Liver (tissue), 8 donors: ENCODE measurements at regions not wholly inside any gene's neighbourhood (a gene's known extent, or its start where the extent isn't known, plus 50 kb on each side); places are given as distances from the start of the nearest gene placed in this dataset.

Experiments used
- DNase-seq: peaks from one replicate; pipeline ENCODE4 v3.0.0-alpha.2; 2017; ENCODE audit warnings: low spot score
- H3K27ac ChIP-seq, 2 donors: one replicate each; pipeline ENCODE4 v1.7.0; 2013; ENCODE audit warnings: inconsistent platforms in 2 of 2, low read length in 2 of 2, control low read depth in 1 of 2, low read depth in 1 of 2, mild to moderate bottlenecking in 1 of 2
- H3K27me3 ChIP-seq, 4 donors: one replicate each; pipeline versions ENCODE4 v1.6.1 to v1.7.0; 2013; ENCODE audit warnings: low read length in 3 of 4, inconsistent platforms in 1 of 4, mild to moderate bottlenecking in 1 of 4, moderate library complexity in 1 of 4; ENCODE audit not compliant: control insufficient read depth in 4 of 4, insufficient read depth in 4 of 4
- H3K36me3 ChIP-seq, 4 donors: one replicate each; pipeline versions ENCODE4 v1.6.1 to v1.7.0; 2013; ENCODE audit warnings: low read length in 3 of 4, mild to moderate bottlenecking in 3 of 4, low read depth in 1 of 4, moderate library complexity in 1 of 4; ENCODE audit not compliant: control insufficient read depth in 4 of 4, insufficient read depth in 3 of 4
- H3K4me1 ChIP-seq, 4 donors: one replicate each; pipeline versions ENCODE4 v1.6.1 to v1.7.0; 2013; ENCODE audit warnings: low read length in 3 of 4, mild to moderate bottlenecking in 3 of 4, moderate library complexity in 1 of 4; ENCODE audit not compliant: control insufficient read depth in 4 of 4, insufficient read depth in 4 of 4
- H3K4me3 ChIP-seq, 3 donors: one replicate each; pipeline versions ENCODE4 v1.6.1 to v1.7.0; 2013; ENCODE audit warnings: low read length in 3 of 3, control low read depth in 1 of 3, low read depth in 1 of 3, mild to moderate bottlenecking in 1 of 3
- H3K9ac ChIP-seq, 2 donors: one replicate each; pipeline ENCODE4 v1.7.0; 2013; ENCODE audit warnings: low read length in 2 of 2, mild to moderate bottlenecking in 2 of 2, moderate library complexity in 2 of 2, control low read depth in 1 of 2, low read depth in 1 of 2
- H3K9me3 ChIP-seq, 4 donors: one replicate each; pipeline versions ENCODE4 v1.6.1 to v1.7.0; 2013; ENCODE audit warnings: low read length in 3 of 4; ENCODE audit not compliant: control insufficient read depth in 4 of 4
- CTCF ChIP-seq: fragments of 150-350 bp; IDR thresholded peaks from 2 replicates; pipeline ENCODE4 v1.5.1; 2017; ENCODE audit warnings: improper control_type of control experiment, low read depth, low read length; ENCODE audit not compliant: missing input control
- FOXA1 ChIP-seq: IDR thresholded peaks from 2 replicates; pipeline ENCODE4 v1.6.1; 2016; ENCODE audit warnings: antibody characterized with exemption
- FOXA2 ChIP-seq: IDR thresholded peaks from 2 replicates; pipeline ENCODE4 v1.6.1; 2016; ENCODE audit warnings: antibody characterized with exemption
- GABPA ChIP-seq, 2 donors: IDR thresholded peaks in 1 of 2; conservative IDR thresholded peaks in 1 of 2; 2 replicates each; pipeline ENCODE4 v1.6.1; 2016; ENCODE audit warnings: antibody characterized with exemption in 2 of 2, mild to moderate bottlenecking in 1 of 2, moderate library complexity in 1 of 2
- JUND ChIP-seq, 2 donors: IDR thresholded peaks; 2 replicates each; pipeline ENCODE4 v1.6.1; 2016; ENCODE audit warnings: antibody characterized with exemption in 2 of 2
- MAX ChIP-seq: IDR thresholded peaks from 2 replicates; pipeline ENCODE4 v1.6.1; 2016; ENCODE audit warnings: antibody characterized with exemption
- RAD21 ChIP-seq, 2 donors: IDR thresholded peaks; 2 replicates each; pipeline ENCODE4 v1.6.1; 2016; ENCODE audit warnings: antibody characterized with exemption in 2 of 2, mild to moderate bottlenecking in 2 of 2
- REST ChIP-seq: IDR thresholded peaks from 2 replicates; pipeline ENCODE4 v1.6.1; 2016; ENCODE audit warnings: antibody characterized with exemption, mild to moderate bottlenecking
- SP1 ChIP-seq: IDR thresholded peaks from 2 replicates; pipeline ENCODE4 v1.6.1; 2018; ENCODE audit warnings: antibody characterized with exemption, mild to moderate bottlenecking
- TAF1 ChIP-seq: conservative IDR thresholded peaks from 2 replicates; pipeline ENCODE4 v1.6.1; 2016; ENCODE audit warnings: antibody characterized with exemption, mild to moderate bottlenecking
- YY1 ChIP-seq: IDR thresholded peaks from 2 replicates; pipeline ENCODE4 v1.6.1; 2016; ENCODE audit warnings: antibody characterized with exemption, mild to moderate bottlenecking
- ZBTB33 ChIP-seq: IDR thresholded peaks from 2 replicates; pipeline ENCODE4 v1.6.1; 2016; ENCODE audit warnings: antibody characterized with exemption
- whole genome bisulfite sequencing: extraction: QIAGEN DNeasy Blood & Tissue Kit; methylation state at CpG from one replicate; pipeline ENCODE4 v1.1.7; 2013; 5-methylcytosine and 5-hydroxymethylcytosine counted together
- donor health status: healthy.
- donor health status: healthy.
- donor health status: healthy.
- donor health status: healthy.
- donor health status: healthy.

GRCh38 chr20:58148891-58149290 is 79.6 kb downstream of the ANKRD60 start:
- H3K27ac ChIP-seq = no peak overlapping the region
- H3K27me3 ChIP-seq = peaks cover 0 to 10% (median 1%) of the 10 kb centered on the region in 4 donors
- H3K9ac ChIP-seq = no peak overlapping the region
- H3K4me1 ChIP-seq = no peaks in the 10 kb centered on the region
- 51% methylated on average over 8 of the region's 8 CpGs for WGBS
- DNase-seq = no peak
- H3K36me3 ChIP-seq = no peaks in the 10 kb centered on the region
- peaks cover 0 to 2% (median 0%) of the 10 kb centered on the region in 4 donors for H3K9me3 ChIP-seq
- H3K4me3 ChIP-seq = no peak overlapping the region
- TF ChIP-seq ZBTB33 (no peak), SP1 (no peak), JUND (IDR thresholded peaks at IDR 0.05) (no peak), CTCF (no peak), MAX (no peak), RAD21 (IDR thresholded peaks at IDR 0.05) (no peak), GABPA (IDR thresholded peaks at IDR 0.05 in 1 of 2, conservative IDR thresholded peaks at IDR 0.05 in 1 of 2) (no peak), YY1 (no peak), FOXA2 (no peak), FOXA1 (no peak)

GRCh38 chr20:58147628-58148370 is 80.7 kb downstream of the ANKRD60 start:
- H3K27ac ChIP-seq = no peak overlapping the region
- 58% methylated on average over 10 of the region's 10 CpGs for WGBS
- H3K4me3 ChIP-seq = no peak overlapping the region
- no peak overlapping the region for H3K9ac ChIP-seq
- H3K36me3 ChIP-seq = no peaks in the 10 kb centered on the region
- TF ChIP-seq TAF1 (no peak), JUND (IDR thresholded peaks at IDR 0.05) (no peak), FOXA1 (no peak), SP1 (no peak), REST (no peak)
- peaks cover 0 to 10% (median 1%) of the 10 kb centered on the region in 4 donors for H3K27me3 ChIP-seq
- peaks cover 0 to 2% (median 0%) of the 10 kb centered on the region in 4 donors for H3K9me3 ChIP-seq
- no peaks in the 10 kb centered on the region for H3K4me1 ChIP-seq
- no peak for DNase-seq
